A673 (cell line): ENCODE measurements at regions not wholly inside any gene's neighbourhood (a gene's known extent, or its start where the extent isn't known, plus 50 kb on each side); places are given as distances from the start of the nearest gene placed in this dataset.

Experiments used
- BruUV-seq: library from RNA; stranded (reverse); fragments of 400-500 nt; replicated peaks from 2 replicates; lab custom pipeline; 2021; lab: Mats Ljungman, UMichigan
- CTCF ChIA-PET: fragments of 300-600 bp; sonication (Branson Sonifier 250); formaldehyde crosslinking; loops from one replicate; lab custom pipeline; 2022; ENCODE audit warnings: antibody characterized with exemption; lab: Charles Lee
- POLR2A ChIA-PET: fragments of 300-600 bp; sonication (Branson Sonifier 250); formaldehyde crosslinking; loops from one replicate; lab custom pipeline; 2022; ENCODE audit warnings: antibody characterized with exemption; ENCODE audit not compliant: low non-redundant PET; lab: Charles Lee
- DNase-seq: peaks from one replicate; pipeline ENCODE4 v3.0.0-alpha.2; 2015; ENCODE audit warnings: low spot score
- H3K27ac ChIP-seq: fragments of 200-600 bp; sonication (generic); 2 replicates; pipeline ENCODE4 v1.5.1; 2016; ENCODE audit warnings: mixed run types, low read depth, mild to moderate bottlenecking, mixed read lengths, antibody characterized with exemption, low read length; ENCODE audit not compliant: poor library complexity, severe bottlenecking
- H3K27me3 ChIP-seq: fragments of 200-600 bp; sonication (generic); replicated peaks from 2 replicates; pipeline ENCODE4 v1.6.1; 2017; ENCODE audit warnings: mixed run types, low read depth, mild to moderate bottlenecking, mixed read lengths, antibody characterized with exemption, low read length; ENCODE audit not compliant: insufficient read depth, poor library complexity
- H3K36me3 ChIP-seq: fragments of 200-600 bp; sonication (generic); 2 replicates; pipeline ENCODE4 v1.6.1; 2016; ENCODE audit warnings: mixed run types, mild to moderate bottlenecking, mixed read lengths, antibody characterized with exemption, low read length; ENCODE audit not compliant: insufficient read depth, poor library complexity, severe bottlenecking
- H3K4me1 ChIP-seq: fragments of 200-600 bp; sonication (generic); 2 replicates; pipeline ENCODE4 v1.6.1; 2017; ENCODE audit warnings: mixed run types, mild to moderate bottlenecking, mixed read lengths, antibody characterized with exemption, low read length; ENCODE audit not compliant: insufficient read depth, poor library complexity, severe bottlenecking
- H3K4me3 ChIP-seq: fragments of 200-600 bp; sonication (generic); 2 replicates; pipeline ENCODE4 v1.5.1; 2016; ENCODE audit warnings: low read depth, mixed run types, mild to moderate bottlenecking, mixed read lengths, low read length; ENCODE audit not compliant: poor library complexity, severe bottlenecking
- H3K9me3 ChIP-seq: fragments of 200-600 bp; sonication (generic); 2 replicates; pipeline ENCODE4 v1.6.1; 2016; ENCODE audit warnings: mixed run types, low read depth, mild to moderate bottlenecking, mixed read lengths, antibody characterized with exemption, low read length; ENCODE audit not compliant: poor library complexity, severe bottlenecking
- EZH2 ChIP-seq: fragments of 200-600 bp; sonication (generic); IDR thresholded peaks from 2 replicates; pipeline ENCODE4 v1.6.1; 2017; ENCODE audit warnings: borderline replicate concordance, low read depth, mild to moderate bottlenecking, mixed read lengths, antibody characterized with exemption, low read length; ENCODE audit not compliant: poor library complexity, severe bottlenecking
- intact Hi-C: fragments of 100-400 bp; cut with micrococcal nuclease; formaldehyde crosslinking; loops from one replicate; pipeline ENCODE4 v1.10.0; 2022; ENCODE audit not compliant: unreplicated experiment
- TF ChIP-seq, protein P1 (sequence below): fragments of 300-800, 200-600 bp; sonication (generic); conservative IDR thresholded peaks from 2 replicates; pipeline ENCODE4 v1.5.1; 2017; ENCODE audit warnings: low read depth, mild to moderate bottlenecking, antibody characterized with exemption, low read length, moderate library complexity, mixed read lengths

DNA sequence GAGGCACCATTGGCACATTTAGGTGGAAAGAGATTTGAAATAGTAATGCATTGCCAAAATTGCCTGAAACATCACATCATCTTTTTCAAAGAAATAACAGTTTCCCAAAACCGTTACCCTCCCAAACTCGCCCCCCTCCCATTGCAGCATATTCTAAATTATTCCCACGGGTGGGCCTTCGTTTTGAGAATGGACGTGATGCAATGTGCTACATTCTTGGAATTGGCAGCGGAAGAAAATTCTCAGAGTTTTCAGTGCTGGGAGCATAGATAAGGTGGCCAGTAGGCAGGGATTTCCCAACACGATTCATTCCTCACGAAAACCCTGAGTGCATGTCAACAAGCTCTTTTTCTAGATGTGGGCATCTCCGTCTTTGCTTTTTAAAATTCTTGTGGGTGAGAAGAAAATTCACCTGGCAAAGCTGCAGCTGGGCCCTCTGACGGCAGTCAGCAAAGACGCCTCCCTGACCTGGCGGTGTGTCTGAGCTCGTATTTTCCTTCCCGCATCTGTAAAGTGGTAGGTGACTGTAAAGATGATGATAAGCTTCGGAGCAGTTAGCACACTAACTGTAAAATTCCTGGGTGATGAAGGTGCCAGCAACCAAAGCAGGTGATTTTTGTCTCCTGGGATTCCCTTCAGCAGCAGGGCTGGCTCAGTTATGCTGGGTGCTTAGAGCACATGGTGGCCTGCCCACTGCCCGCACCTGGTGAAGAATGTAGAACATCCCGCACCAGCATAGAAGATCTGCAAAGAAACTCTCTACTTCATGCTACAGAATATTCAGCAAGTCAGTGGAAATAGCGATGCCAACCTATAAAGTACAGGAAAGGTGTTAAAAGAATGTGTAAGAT, 141.9 kb upstream of the KLF6 start:
- Histone ChIP-seq H3K4me1 (no peaks in the 10 kb centered on the region), H3K9me3 (no peaks in the 10 kb centered on the region), H3K27me3 (no peaks in the 10 kb centered on the region), H3K4me3 (no peak overlapping the region), H3K36me3 (no peaks in the 10 kb centered on the region), H3K27ac (no peak overlapping the region)
- TF ChIP-seq, protein P1, sequence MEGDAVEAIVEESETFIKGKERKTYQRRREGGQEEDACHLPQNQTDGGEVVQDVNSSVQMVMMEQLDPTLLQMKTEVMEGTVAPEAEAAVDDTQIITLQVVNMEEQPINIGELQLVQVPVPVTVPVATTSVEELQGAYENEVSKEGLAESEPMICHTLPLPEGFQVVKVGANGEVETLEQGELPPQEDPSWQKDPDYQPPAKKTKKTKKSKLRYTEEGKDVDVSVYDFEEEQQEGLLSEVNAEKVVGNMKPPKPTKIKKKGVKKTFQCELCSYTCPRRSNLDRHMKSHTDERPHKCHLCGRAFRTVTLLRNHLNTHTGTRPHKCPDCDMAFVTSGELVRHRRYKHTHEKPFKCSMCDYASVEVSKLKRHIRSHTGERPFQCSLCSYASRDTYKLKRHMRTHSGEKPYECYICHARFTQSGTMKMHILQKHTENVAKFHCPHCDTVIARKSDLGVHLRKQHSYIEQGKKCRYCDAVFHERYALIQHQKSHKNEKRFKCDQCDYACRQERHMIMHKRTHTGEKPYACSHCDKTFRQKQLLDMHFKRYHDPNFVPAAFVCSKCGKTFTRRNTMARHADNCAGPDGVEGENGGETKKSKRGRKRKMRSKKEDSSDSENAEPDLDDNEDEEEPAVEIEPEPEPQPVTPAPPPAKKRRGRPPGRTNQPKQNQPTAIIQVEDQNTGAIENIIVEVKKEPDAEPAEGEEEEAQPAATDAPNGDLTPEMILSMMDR = no peak
- no peak for TF ChIP-seq EZH2
- POLR2A ChIA-PET = no interaction called here
- intact Hi-C loops = no loop called here
- BruUV-seq = no TSS peak
- CTCF ChIA-PET = no interaction called here
- DNase-seq = no peak

- Histone ChIP-seq H3K27me3 (no peaks in the 10 kb centered on the region), H3K27ac (no peak overlapping the region), H3K4me3 (no peak overlapping the region), H3K36me3 (no peaks in the 10 kb centered on the region), H3K9me3 (no peaks in the 10 kb centered on the region), H3K4me1 (no peaks in the 10 kb centered on the region)
- intact Hi-C loops = no loop called here
- ChIA-PET CTCF (interaction anchor here (0.7 kb wide), 1 partner anchor 142 kb away, joined by 4 read pairs; no protein-coding TSS in a partner anchor), POLR2A (no interaction called here)
- BruUV-seq = no TSS peak
- DNase-seq = peak; percentile 14
- TF ChIP-seq EZH2 = no peak
- TF ChIP-seq, protein P1 = no peak
These were observed 141.2 kb upstream of the KLF6 start for GRCh38 chr10:3926258-3926657.

- intact Hi-C loops = no loop called here
- Histone ChIP-seq H3K36me3 (no peaks in the 10 kb centered on the region), H3K4me3 (no peak overlapping the region), H3K4me1 (no peaks in the 10 kb centered on the region), H3K27ac (no peak overlapping the region), H3K27me3 (no peaks in the 10 kb centered on the region), H3K9me3 (no peaks in the 10 kb centered on the region)
- DNase-seq = no peak
- BruUV-seq = no TSS peak
- POLR2A ChIA-PET = no interaction called here
- CTCF ChIA-PET = no interaction called here
- TF ChIP-seq EZH2 = no peak
- TF ChIP-seq, protein P1 = no peak
These were observed 140.2 kb upstream of the KLF6 start for GRCh38 chr10:3925184-3925583.
